ENCODE measurements at regions not wholly inside any gene's neighbourhood (a gene's known extent, or its start where the extent isn't known, plus 50 kb on each side); places are given as distances from the start of the nearest gene placed in this dataset.

- peak; percentile 44 for DNase-seq (ENCODE audit: extremely low read depth, low read depth)
- H3K4me3 ChIP-seq (replicated peaks; ENCODE audit: low read depth, low read length) = no peak overlapping the region
- no peak for TF ChIP-seq CTCF (IDR thresholded peaks at IDR 0.05; ENCODE audit: low read depth, low read length, missing control alignments)
Measured at GRCh38 chr1:228964178-228965089, 229.2 kb downstream of the RHOU start.

- H3K4me3 ChIP-seq (replicated peaks; ENCODE audit: low read depth, low read length) = no peak overlapping the region
- no peak for DNase-seq (ENCODE audit: extremely low read depth, low read depth)
- no peak for TF ChIP-seq CTCF (IDR thresholded peaks at IDR 0.05; ENCODE audit: low read depth, low read length, missing control alignments)
Measured at GRCh38 chr1:228968891-228969606, 233.8 kb downstream of the RHOU start.

DNA sequence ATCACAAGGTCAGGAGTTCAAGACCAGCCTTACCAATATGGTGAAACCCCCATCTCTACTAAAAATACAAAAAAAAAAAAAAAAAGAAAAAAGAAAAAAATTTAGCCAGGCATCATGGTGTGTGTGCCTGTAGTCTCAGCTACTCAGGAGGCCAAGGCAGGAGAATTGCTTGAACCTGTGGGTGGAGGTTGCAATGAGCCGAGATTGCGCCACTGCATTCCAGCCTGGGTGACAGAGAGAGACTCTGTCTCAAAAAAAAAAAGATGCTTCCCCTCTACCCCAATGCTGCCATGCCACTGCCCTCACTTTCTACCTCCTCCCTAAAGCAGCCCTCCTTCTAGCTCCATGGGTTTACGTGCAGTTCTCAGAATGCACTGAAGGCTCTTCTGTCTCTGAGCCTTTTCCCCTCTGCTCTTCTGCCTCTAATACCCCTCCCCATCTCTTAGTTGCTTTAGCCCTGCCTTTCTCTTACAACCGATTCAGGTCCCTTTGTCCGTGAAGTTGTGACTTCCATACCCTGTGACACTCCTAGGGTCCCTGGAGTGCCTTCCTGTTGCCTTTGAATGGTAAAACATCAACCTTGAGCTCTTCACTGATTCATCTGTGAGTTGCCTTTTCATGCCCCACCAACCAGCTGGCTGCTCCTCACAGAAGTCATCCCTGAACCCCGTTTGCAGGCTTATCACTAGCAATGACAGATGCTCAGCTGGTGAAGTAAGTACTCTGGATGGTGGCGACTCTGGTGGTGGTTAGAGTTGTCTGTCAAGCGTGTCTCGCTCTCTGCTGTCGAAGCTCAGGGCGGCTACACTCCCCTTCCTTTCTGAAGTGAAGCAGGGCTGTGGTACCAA lies 234.9 kb downstream of the RHOU start:
- DNase-seq (ENCODE audit: extremely low read depth, low read depth) = no peak
- no peak overlapping the region for H3K4me3 ChIP-seq (replicated peaks; ENCODE audit: low read depth, low read length)
- TF ChIP-seq CTCF (IDR thresholded peaks at IDR 0.05; ENCODE audit: low read depth, low read length, missing control alignments) = no peak

DNA sequence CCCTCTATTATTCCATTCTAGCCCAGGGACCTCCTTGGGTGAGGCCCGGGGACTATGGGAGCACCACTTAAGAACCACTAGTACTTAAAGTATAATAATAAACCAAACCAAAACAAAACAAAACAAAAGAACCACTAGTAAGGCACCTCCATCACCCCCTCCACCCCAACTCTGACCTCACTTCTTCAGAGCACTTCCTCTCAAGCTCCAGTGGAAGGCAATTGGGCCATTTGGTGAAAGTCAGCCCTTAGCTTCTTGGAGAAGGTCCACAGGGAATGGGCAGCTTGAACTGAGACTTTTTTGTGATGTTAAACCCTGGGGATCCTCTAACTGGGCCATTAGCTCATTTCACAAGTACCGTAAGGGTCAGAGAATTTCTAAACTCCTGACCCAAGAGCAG lies 237.3 kb downstream of the RHOU start:
- DNase-seq (ENCODE audit: extremely low read depth, low read depth) = no peak
- no peak for TF ChIP-seq CTCF (IDR thresholded peaks at IDR 0.05; ENCODE audit: low read depth, low read length, missing control alignments)
- no peak overlapping the region for H3K4me3 ChIP-seq (replicated peaks; ENCODE audit: low read depth, low read length)

GRCh38 chr1:228974273-228974672 lies 239.0 kb downstream of the RHOU start:
- no peak for TF ChIP-seq CTCF (IDR thresholded peaks at IDR 0.05; ENCODE audit: low read depth, low read length, missing control alignments)
- no peak overlapping the region for H3K4me3 ChIP-seq (replicated peaks; ENCODE audit: low read depth, low read length)
- no peak for DNase-seq (ENCODE audit: extremely low read depth, low read depth)

- TF ChIP-seq CTCF (IDR thresholded peaks at IDR 0.05; ENCODE audit: low read depth, low read length, missing control alignments) = no peak
- no peak for DNase-seq (ENCODE audit: extremely low read depth, low read depth)
- H3K4me3 ChIP-seq (replicated peaks; ENCODE audit: low read depth, low read length) = no peak overlapping the region
Measured at GRCh38 chr1:228975238-228975907, 240.1 kb downstream of the RHOU start.

Measured in HFF-Myc (cell line).